WERI-Rb-1 (cell line): ENCODE measurements at regions not wholly inside any gene's neighbourhood (a gene's known extent, or its start where the extent isn't known, plus 50 kb on each side); places are given as distances from the start of the nearest gene placed in this dataset.

Experiments used
- DNase-seq: peaks from one replicate; pipeline ENCODE4 v3.0.0-alpha.2; 2020
- H3K27ac ChIP-seq: fragments of 250-450 bp; sonication (Bioruptor Pico); 2 replicates; pipeline ENCODE4 v1.5.1; 2020; ENCODE audit warnings: mild to moderate bottlenecking, moderate library complexity
- H3K27me3 ChIP-seq: fragments of 250-450 bp; sonication (Bioruptor Pico); 2 replicates; pipeline ENCODE4 v1.5.1; 2021; ENCODE audit warnings: mild to moderate bottlenecking, low read depth, moderate library complexity; ENCODE audit not compliant: insufficient read depth, severe bottlenecking
- H3K36me3 ChIP-seq: fragments of 250-450 bp; sonication (Bioruptor Pico); 2 replicates; pipeline ENCODE4 v1.5.1; 2020; ENCODE audit warnings: mild to moderate bottlenecking, moderate library complexity
- H3K4me3 ChIP-seq: 2 replicates; pipeline ENCODE4 v1.5.1; 2011; ENCODE audit warnings: low read depth, mild to moderate bottlenecking, control low read depth, low read length
- H3K9me3 ChIP-seq: fragments of 250-450 bp; sonication (Bioruptor Pico); 2 replicates; pipeline ENCODE4 v1.5.1; 2021; ENCODE audit warnings: mild to moderate bottlenecking, moderate library complexity; ENCODE audit not compliant: severe bottlenecking
- CTCF ChIP-seq: IDR thresholded peaks from 2 replicates; pipeline ENCODE4 v1.5.1; 2011; ENCODE audit warnings: low read depth, mild to moderate bottlenecking, control low read depth, inconsistent platforms, low read length

- no peak overlapping the region for H3K27ac ChIP-seq
- no peak overlapping the region for H3K4me3 ChIP-seq
- H3K36me3 ChIP-seq, result no peaks in the 10 kb centered on the region
- peaks cover 55% of the 10 kb centered on the region for H3K27me3 ChIP-seq
- no peak for TF ChIP-seq CTCF
- DNase-seq, result no peak
- no peaks in the 10 kb centered on the region for H3K9me3 ChIP-seq
These were observed 441.8 kb upstream of the CCNG1 start for GRCh38 chr5:162995568-162995967.

GRCh38 chr5:162996053-162996452 lies 441.3 kb upstream of the CCNG1 start:
- H3K36me3 ChIP-seq, result no peaks in the 10 kb centered on the region
- peaks cover 54% of the 10 kb centered on the region for H3K27me3 ChIP-seq
- TF ChIP-seq CTCF, result no peak
- H3K27ac ChIP-seq, result no peak overlapping the region
- DNase-seq, result no peak
- no peak overlapping the region for H3K4me3 ChIP-seq
- no peaks in the 10 kb centered on the region for H3K9me3 ChIP-seq

- Histone ChIP-seq H3K27me3 (peaks cover 22% of the 10 kb centered on the region), H3K4me3 (no peak overlapping the region), H3K27ac (no peak overlapping the region), H3K9me3 (no peaks in the 10 kb centered on the region), H3K36me3 (no peaks in the 10 kb centered on the region)
- no peak for DNase-seq
- no peak for TF ChIP-seq CTCF
These were observed 431.4 kb upstream of the CCNG1 start for GRCh38 chr5:163005949-163006348.

- no peak overlapping the region for H3K4me3 ChIP-seq
- H3K27ac ChIP-seq, result no peak overlapping the region
- no peaks in the 10 kb centered on the region for H3K36me3 ChIP-seq
- no peak for TF ChIP-seq CTCF
- no peaks in the 10 kb centered on the region for H3K9me3 ChIP-seq
- H3K27me3 ChIP-seq, result peaks cover 31% of the 10 kb centered on the region
- DNase-seq, result no peak
These were observed 414.7 kb upstream of the CCNG1 start for GRCh38 chr5:163022582-163023128.

GRCh38 chr5:163023846-163024245 lies 413.5 kb upstream of the CCNG1 start:
- peaks cover 38% of the 10 kb centered on the region for H3K27me3 ChIP-seq
- H3K4me3 ChIP-seq, result no peak overlapping the region
- H3K27ac ChIP-seq, result no peak overlapping the region
- H3K36me3 ChIP-seq, result no peaks in the 10 kb centered on the region
- no peaks in the 10 kb centered on the region for H3K9me3 ChIP-seq
- DNase-seq, result no peak
- TF ChIP-seq CTCF, result no peak

GRCh38 chr5:163024936-163025335 lies 412.5 kb upstream of the CCNG1 start:
- no peak for TF ChIP-seq CTCF
- no peak for DNase-seq
- Histone ChIP-seq H3K27ac (no peak overlapping the region), H3K36me3 (no peaks in the 10 kb centered on the region), H3K4me3 (no peak overlapping the region), H3K9me3 (no peaks in the 10 kb centered on the region), H3K27me3 (peaks cover 36% of the 10 kb centered on the region)
